NCI-H748 (cell line): ENCODE measurements at regions not wholly inside any gene's neighbourhood (a gene's known extent, or its start where the extent isn't known, plus 50 kb on each side); places are given as distances from the start of the nearest gene placed in this dataset.

Source experiments
- DNase-seq: peaks from one replicate; lab custom pipeline; 2025; ENCODE audit not compliant: unreplicated experiment; lab: John Stamatoyannopoulos, UW

- no peak for DNase-seq
Measured at GRCh38 chr4:182085051-182085480, 158.1 kb upstream of the TENM3 start.

GRCh38 chr4:182089326-182089725, 153.9 kb upstream of the TENM3 start:
- DNase-seq, result no peak

- DNase-seq, result no peak
Measured at GRCh38 chr4:182090186-182090585, 153.0 kb upstream of the TENM3 start.

GRCh38 chr4:182091128-182091527, 152.1 kb upstream of the TENM3 start:
- no peak for DNase-seq

- no peak for DNase-seq
Measured at GRCh38 chr4:182093431-182093831, 149.8 kb upstream of the TENM3 start.

GRCh38 chr4:182093935-182094334, 149.3 kb upstream of the TENM3 start:
- no peak for DNase-seq

- DNase-seq, result no peak
Measured at GRCh38 chr4:182101618-182102017, 141.6 kb upstream of the TENM3 start.

GRCh38 chr4:182102576-182102975, 140.6 kb upstream of the TENM3 start:
- DNase-seq, result no peak

- no peak for DNase-seq
Measured at GRCh38 chr4:182103614-182104319, 139.4 kb upstream of the TENM3 start.

- DNase-seq, result no peak
Measured at GRCh38 chr4:182105416-182105815, 137.8 kb upstream of the TENM3 start.

- no peak for DNase-seq
Measured at GRCh38 chr4:182107931-182108330, 135.3 kb upstream of the TENM3 start.

- no peak for DNase-seq
Measured at GRCh38 chr4:182111586-182111985, 131.6 kb upstream of the TENM3 start.

- no peak for DNase-seq
Measured at GRCh38 chr4:182113779-182114178, 129.4 kb upstream of the TENM3 start.

- DNase-seq, result no peak
Measured at GRCh38 chr4:182124359-182124758, 118.8 kb upstream of the TENM3 start.

GRCh38 chr4:182126096-182126495, 117.1 kb upstream of the TENM3 start:
- DNase-seq, result no peak

GRCh38 chr4:182126603-182127002, 116.6 kb upstream of the TENM3 start:
- DNase-seq, result no peak

GRCh38 chr4:182133033-182133432, 110.2 kb upstream of the TENM3 start:
- DNase-seq, result no peak

GRCh38 chr4:182134261-182134660, 108.9 kb upstream of the TENM3 start:
- no peak for DNase-seq

- no peak for DNase-seq
Measured at GRCh38 chr4:182136201-182136600, 107.0 kb upstream of the TENM3 start.

GRCh38 chr4:182137343-182137742, 105.9 kb upstream of the TENM3 start:
- no peak for DNase-seq

- DNase-seq, result peak; percentile 27
Measured at GRCh38 chr4:182139491-182139890, 103.7 kb upstream of the TENM3 start.

GRCh38 chr4:182140547-182140946, 102.7 kb upstream of the TENM3 start:
- DNase-seq, result no peak

- peak; percentile 2 for DNase-seq
Measured at GRCh38 chr4:182141061-182141460, 102.1 kb upstream of the TENM3 start.
